Right hindlimb (tissue), 1 donor: ENCODE measurements at regions not wholly inside any gene's neighbourhood (a gene's known extent, or its start where the extent isn't known, plus 50 kb on each side); places are given as distances from the start of the nearest gene placed in this dataset.

Experiments
- DNase-seq: peaks from one replicate; pipeline ENCODE4 v3.0.0-alpha.2; 2018

DNA sequence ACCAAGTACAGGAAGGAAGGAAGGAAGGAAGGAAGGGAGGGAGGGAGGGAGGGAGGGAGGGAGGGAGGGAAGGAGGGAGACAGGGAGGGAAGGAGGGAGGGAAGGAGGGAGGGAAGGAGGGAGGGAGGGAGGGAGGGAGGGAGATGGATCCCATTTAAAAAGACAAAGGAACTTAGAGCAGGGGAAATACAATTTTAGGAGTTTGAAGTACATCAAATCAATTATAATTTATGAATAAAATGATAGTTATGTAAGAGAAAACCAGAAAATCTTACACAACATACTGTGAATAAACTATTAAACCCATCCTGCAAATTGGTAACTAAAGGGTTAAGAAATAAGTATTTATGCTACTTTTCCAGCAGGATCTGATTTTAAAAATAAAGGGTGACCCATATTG is 475.9 kb downstream of the HDGFL1 start:
- DNase-seq = no peak

DNA sequence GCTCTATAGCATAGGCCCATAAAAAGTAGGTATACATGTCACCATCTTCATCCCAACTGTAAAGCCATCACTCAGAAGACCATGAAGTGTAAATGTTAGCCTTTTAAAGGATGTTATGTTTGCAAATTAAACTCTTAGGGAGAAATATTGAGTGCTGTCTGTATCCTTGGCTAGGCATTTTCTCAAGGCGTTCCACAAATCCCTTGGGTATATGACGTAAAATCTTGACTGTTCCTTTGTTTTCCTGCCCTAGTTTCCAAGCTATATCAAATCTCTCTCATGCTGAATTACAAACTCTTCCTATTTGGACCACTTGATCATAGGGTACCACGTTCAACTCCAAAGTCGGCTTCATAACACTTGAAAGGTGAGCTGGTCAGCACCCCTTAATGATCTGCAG is 486.2 kb downstream of the HDGFL1 start:
- DNase-seq = no peak

DNA sequence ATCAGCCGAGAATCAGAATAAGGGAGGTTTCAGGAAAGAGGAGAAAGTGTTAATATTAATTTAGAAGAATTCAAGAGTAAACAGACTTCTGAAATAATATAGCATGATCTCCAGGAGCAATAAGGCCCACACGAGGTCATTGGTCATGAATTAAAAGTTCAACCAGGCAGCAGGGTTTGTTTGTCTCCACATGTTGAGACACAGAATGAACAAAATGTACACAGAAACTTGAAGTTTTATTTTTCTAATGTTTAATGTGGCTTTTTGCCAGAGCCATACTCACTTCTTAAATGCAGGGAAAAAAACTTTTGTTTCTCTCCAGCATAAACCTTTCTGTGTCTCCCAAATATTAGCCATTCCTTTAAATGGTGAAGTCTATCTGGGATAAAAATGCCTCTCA is 504.5 kb downstream of the HDGFL1 start:
- DNase-seq = no peak

DNA sequence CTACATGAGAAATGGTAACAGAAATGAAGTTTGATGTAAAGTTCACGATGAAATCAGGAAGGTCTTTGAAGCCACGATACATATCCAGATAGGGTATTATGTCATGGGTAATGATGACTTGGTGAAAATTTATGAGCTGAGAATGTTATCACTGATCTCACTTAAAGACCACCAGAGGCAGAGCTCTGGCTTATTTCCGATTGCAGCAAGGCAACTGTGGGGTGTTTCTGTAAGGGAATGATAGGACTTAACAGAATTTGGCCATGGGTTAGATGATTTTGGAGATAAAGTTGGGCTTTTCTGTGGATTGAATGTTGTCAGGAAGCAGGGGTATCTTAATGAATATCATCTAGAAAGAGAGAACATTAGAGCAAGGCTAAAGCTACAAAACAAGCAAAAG is 508.4 kb downstream of the HDGFL1 start:
- no peak for DNase-seq

DNA sequence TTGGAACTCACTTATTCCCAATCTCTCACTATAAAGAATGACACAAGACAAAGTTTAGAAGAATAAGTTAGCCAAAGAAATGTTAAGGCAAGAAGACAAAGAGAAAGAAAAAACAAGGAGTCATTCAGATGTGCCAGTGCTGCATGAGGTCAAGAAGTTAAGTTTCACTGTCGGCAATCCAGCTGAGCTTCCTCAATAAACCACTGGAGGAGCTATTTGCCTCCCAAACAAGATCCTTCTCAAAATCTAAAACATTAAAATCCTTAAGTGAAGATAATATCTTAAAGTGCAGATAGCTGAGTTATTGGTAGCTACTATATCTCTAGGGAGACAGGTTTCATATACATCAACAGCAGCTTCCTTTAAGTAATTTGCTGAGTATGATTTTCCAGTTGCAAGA is 512.3 kb downstream of the HDGFL1 start:
- DNase-seq = no peak

DNA sequence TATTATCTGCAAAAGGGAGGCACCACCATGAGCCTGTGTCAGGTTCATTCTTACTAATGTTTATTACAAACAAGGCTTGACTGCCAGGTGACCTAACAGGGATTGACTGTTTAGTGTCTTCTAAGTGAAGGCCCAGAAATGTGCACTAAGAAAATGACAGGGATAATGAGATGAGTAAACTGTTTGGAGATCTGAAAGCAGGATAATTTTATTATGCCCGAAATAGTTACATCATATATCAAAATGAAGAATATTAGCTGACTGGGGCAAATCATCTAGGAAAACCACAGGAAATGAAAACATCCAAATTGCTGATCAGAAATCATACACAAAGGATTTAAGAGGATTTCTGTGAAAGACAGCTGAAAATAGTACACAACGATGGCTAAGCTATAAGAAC is 516.7 kb downstream of the HDGFL1 start:
- DNase-seq = no peak

DNA sequence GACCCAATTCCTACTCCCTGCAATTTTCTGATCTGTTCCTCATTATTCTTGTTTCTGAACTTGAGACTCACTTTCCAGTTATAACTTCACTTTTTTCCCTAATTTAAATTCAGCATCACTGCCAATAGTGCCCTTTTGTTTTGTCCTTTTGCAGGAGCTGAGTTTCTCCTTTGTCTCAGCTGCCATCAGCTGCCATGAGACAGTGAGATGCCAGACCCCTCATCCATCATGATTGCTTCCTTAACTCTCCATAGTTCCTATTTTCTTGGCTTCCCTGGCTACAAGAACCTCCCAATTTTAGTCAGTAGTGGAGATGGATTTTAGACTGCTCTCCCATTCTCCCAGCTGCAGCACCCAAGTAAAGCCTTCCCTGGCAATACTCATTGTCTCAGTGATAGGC is 518.1 kb downstream of the HDGFL1 start:
- DNase-seq = no peak

DNA sequence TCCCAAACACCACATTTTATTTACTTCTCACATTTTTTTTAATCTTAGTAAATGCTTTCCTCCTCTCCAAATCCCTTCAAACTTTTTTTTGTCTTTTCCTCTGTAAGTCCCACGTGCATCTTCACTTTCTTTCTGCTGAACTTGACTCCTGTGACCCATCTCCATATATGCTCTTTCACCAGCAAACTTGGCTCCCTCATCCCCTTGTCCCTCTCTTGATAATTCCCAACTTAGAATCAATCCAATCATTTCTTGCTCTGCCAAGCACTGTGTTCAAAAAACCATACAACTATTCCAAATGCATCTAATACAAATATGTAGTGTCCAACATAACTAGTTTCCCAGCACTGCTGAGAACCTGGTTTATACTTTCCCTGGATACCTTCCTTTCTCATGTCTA is 519.4 kb downstream of the HDGFL1 start:
- DNase-seq = peak; percentile 31

DNA sequence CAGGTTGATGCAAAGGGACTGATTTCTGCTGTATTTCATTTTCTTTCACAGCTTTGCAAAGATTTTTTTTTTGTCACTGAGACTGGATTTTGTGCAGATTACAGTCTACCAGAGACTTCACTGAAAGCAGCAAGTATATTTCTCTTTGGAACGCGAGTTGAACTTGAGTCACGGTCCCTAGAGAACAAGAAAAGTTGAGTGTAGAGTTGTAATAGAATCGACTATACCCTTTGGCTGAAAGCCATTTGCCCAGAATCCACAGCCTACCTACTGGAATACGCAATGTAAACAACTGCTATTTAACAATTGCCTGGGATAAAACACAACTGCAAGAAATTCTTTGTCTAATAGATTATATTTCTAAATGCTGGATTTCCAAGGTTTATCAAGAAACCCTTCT is 520.6 kb downstream of the HDGFL1 start:
- DNase-seq = no peak

DNA sequence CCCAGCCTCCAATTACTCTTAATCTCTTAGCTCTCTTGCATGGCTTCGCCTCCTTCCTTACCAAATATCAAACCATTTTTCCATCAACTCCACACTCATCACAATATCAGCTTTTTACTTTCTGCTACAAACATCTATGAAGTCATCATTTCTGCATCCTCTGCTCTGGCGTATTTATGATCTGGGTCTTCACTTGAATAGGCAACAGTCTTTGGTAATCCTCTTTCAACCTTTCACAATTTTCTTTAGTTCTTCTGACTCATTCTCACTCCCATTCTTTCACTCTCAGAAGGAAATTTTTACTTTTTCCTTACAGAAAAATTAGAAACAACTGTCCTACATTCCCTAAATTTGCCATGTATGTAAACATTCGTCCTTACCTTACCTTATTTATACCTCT is 522.4 kb downstream of the HDGFL1 start:
- no peak for DNase-seq

DNA sequence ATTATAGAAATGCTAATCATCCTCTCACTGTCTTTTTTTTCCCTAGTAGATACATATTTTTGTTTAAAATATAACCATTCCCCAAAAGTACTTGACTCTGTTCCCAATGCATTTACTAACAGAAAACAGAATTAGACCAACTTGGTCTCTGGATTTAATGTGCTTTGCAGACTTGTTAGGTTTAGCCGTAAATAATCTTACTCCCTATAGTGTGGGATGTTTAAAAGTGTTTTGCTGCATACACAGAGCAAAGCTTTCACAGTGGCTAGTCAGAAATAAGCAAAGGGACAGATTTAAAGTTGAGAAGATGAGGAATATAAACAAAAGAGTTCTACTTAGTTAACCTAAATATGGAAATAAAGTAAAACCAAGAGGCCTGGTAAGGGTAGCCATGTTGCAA is 527.5 kb downstream of the HDGFL1 start:
- no peak for DNase-seq

DNA sequence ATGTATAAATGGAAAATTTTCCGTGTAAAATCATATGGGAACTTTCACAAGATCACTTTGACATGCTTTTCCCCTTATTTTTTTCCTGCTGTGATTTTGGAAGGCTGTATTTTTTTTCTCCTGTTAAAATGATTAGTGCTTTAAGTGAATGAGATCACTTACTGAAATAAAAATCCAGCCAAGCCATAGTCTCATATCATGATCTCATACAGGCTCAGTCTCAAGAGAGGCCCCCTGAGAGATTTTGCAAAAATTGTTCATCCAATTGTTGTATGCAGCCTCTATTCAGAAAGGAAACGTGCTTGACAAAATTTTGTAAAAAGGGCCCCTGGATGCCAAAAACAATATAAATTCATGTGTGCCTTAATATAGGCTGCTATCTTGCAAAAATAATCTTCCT is 528.2 kb downstream of the HDGFL1 start:
- DNase-seq = peak; percentile 60

DNA sequence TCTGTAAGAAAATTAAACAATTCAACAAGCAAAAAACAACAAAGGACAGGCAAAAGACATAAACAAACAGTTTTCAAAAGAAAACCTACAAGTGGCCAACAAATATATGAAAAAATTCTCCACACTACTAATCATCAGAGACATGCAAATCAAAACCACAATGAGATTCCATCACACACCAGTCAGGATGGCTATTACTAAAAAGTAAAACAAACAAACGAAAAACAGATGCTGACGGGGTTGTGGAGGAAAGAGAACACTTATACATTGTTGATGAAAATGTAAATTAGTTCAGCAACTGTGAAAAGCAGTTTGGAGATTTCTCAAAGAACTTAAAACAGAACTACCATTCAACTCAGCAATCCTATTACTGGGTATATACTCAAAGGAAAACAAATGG is 537.6 kb downstream of the HDGFL1 start:
- no peak for DNase-seq

DNA sequence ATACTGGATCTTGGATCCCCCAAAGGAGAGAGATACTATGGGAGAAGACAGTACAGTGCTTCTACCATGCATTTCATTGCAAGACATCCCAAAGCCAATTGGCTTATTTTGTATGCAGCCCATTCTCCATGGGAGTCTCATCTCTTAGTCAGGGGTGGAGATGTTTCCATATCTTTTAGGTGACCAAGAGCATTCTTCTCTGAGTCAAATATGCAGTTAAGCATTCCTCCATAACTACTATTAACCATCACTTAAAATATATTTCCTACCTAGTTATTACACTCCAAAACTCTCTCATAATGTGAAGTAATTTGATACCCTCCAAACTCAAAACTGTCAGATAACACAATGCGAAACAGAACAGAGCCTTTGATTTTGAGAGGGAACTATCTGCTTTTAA is 542.6 kb downstream of the HDGFL1 start:
- no peak for DNase-seq

DNA sequence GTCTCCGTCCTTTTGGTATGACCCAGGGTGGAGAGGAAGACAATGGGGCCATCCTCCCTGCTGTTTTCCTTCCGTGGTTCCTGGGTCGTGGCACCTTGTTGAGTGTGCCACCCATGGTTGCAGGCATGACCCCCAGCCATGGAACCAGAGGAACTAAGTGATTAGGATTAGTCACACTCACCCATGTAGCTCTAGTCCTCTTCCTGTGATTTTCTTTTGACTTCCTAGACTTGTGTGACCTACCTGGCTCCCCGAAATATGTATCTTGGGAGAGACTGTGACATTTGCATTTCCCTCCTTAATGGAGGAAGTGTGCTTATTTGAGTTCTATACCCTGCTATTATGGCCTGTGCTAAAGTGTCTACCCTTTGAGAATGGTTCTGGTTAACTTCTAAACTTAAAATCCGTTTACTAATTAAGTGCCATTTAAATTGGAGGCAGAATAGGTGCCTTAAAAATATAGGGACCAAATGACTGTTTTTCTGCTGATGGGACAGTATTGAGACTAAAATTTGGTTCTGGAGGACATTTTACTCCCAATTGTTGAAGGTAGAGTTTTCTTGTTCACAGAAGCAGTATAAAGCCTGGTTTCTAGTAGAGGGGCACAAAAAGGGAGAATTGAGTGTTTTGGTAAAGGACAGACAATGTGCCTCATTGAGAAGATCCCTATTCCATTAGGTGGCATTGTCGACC is 545.6 kb downstream of the HDGFL1 start:
- DNase-seq = no peak

DNA sequence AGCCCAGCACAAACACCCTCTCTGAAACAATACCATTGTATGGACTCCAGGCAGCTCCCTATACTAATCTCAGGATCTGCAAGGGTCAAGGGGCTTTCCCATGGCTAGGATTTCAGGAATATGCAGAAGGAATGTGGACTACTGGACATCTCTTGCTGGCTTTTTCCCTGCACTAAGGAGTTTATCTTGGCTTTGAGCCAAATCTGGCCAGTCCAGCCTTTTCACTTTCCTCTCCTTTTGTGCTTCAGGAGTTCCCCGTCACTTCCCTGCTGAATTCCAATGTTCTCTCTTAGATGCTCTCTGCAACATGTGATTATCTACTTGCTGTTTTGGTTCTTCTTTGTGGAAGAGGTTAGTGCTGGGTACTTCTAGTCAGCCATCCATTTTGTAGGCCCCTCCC is 568.2 kb downstream of the HDGFL1 start:
- DNase-seq = no peak

DNA sequence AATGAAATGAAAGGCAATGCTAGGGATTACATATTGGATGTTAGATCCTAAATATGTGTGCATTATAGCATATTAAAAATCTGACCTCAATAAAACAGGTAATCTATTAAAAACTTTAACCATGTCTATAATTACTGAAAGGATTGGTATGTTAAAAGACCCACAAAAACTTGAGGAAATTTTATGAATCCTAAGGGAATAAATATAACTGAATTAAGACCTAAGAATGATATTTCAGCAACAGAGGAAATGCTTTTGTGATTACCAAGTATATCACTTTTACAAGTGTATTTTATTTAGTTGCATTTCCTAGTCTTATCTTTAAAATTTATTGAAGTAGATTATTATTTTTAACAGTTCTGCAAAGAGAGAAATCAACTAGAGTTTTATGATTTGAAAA is 571.5 kb downstream of the HDGFL1 start:
- DNase-seq = no peak

DNA sequence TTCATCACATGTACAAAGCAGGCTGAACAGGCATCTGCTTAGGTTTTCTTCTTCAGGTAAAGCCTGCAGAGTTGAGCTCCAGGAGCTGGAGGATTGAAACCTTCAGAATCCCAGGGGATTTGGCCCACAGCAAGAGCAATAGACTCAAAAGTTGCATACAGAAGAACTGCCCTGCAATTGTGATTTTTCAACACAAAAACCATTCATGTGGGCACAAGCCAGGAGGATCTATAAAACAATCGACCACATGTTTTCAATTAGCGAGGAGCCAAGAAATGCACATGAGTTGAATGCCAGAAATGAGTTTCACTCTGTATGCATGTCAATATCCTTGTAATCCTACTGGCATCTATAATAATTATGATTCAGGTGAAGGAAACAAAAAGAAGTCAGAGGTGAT is 576.4 kb downstream of the HDGFL1 start:
- DNase-seq = no peak

DNA sequence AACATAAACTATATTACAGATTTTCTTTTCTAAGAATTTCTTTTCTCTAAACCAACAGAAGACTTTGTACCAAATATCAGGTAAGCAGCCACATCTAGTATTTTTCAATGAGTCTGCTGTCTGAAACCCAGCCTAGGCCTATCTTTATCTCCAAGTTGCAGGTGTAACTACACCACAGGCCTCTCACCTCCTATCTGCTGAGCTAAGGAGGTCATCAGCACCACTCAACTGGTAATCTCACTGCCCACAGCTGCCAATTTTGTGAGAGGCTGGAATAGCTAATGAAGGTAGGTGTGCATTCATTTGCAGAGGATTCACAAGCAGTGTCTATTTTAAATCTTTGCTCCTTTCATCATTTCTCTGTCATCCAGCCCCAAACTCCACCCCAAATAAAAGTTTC is 584.8 kb downstream of the HDGFL1 start:
- no peak for DNase-seq

DNA sequence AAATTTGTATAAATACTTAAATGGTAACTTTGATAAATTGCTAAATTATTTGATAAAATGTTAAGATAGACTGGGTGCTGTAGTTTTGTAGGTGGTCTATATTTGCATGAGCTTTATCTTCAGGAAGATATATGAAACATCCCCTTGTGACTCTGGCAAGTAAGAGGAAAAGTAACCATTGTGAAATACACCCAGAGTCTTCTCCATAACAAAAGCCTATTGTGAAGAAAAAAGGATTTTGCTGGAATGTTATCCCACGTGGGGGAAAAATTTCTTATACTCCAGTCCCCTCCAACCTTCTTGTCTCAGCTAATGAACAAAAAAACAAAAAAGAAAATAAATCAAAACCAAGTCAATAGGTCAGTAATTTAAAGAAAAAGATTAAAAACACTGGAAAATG is 600.7 kb downstream of the HDGFL1 start:
- no peak for DNase-seq

DNA sequence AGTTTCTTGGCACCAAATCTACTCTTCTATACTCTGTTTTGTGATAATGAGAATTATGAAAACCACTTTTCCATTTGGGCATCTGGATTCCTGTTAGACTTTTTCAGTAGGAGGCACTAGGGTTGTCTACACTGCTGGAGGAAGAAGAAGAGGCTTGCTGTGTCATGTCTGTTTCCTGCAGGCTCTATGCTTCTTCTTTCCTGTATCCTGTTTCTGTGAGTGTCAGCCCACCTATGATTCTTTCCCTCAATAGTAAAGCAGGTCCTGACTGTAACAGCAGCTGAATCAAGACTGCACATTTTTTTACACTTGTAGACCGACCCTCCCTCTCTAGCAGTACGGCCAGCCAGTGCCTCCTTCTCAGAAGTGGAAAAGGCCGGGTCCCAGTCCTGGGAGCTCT is 603.9 kb downstream of the HDGFL1 start:
- no peak for DNase-seq

DNA sequence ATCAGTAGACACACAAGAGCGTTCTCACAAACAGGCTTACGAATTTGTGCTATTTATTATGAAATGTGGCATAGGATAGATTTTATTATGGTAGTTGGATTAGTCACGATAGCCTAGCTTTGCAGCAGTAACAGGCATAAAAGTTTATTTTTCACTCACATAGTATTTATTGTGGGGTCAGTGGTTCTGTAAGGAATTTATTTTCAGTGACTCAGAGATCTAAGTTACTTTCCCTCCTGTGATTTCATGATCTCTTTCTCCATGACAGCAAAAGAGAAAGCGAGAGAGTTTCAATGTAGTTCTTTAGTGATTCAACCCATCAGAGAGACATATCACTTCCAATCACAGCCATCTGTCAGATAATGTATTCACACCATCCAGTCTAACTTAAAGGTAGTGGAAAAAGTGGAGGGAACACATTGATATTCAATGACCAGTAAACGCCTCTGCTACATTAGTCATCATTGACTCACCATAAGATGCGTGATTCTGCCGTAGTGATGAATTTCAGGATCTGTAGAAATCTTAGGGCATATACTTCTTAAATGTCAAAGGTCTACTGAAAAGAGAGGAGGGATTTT is 605.5 kb downstream of the HDGFL1 start:
- DNase-seq = no peak

DNA sequence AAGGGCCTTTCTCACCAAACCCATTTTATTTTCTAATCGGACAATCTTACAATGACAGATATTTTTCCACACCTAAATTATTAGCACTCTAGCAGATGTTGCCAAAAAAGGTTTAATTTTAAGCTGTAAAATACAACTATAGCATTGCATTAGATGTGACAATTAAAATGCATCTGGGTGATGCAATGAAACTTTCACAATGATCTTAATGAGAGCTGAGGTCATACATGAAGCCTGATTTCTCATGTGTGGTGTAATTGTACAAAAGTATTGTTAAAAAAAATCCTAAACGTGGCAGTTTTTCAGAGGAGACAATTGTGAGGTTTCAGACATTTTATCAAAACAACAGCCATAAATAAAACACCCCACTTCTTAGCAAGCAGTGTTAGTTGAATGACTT is 606.0 kb downstream of the HDGFL1 start:
- DNase-seq = no peak

DNA sequence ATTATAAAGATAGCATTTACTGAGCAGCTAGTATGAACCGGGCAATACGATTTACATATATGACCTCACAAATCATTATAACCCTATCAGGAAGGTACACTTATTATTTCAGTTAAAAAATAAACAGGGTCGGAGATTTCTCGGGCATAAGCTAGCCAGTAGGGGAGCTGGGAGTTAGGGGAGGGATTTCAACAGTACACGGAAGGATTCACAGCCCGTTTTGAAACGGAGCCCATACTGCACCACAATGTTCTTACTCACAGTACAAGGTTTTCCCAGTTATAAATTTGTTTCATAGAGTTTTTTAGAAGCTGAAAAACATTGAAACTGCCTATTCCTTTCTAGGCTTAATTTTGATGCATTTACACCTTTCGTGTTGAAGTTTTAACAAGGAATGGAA is 607.1 kb downstream of the HDGFL1 start:
- no peak for DNase-seq

DNA sequence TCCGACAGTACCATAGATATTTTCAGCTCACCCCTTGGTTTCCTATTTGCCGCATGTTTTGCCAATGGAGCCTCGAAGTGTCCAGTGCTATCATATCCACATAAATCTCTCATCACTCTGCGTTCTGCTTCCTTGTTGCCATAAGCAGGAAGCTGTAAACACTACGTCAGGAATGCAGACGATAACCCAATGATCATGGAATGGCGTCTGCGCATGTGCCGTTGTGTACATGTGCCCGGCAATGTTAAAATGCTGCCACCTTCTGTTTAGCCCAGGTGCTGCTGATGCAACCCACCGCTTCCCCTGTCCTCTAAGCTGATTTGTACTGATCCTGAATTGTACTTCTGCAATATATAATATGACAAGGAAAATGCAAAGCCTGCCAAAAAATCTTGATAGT is 607.5 kb downstream of the HDGFL1 start:
- DNase-seq = no peak
